Esophagus muscularis mucosa (tissue), 4 donors: ENCODE measurements at regions not wholly inside any gene's neighbourhood (a gene's known extent, or its start where the extent isn't known, plus 50 kb on each side); places are given as distances from the start of the nearest gene placed in this dataset.

Experiments used
- EP300 ChIP-seq: sonication (generic); formaldehyde crosslinking; IDR thresholded peaks from one replicate; pipeline ENCODE4 v1.6.1; 2017; ENCODE audit warnings: antibody characterized with exemption
- POLR2A ChIP-seq: fragments of 450-650 bp; IDR thresholded peaks from one replicate; pipeline ENCODE4 v1.6.1; 2017; ENCODE audit warnings: antibody characterized with exemption, moderate library complexity, mild to moderate bottlenecking, low read depth
- POLR2AphosphoS5 ChIP-seq, 2 donors: sonication (generic); formaldehyde crosslinking; IDR thresholded peaks; one replicate each; pipeline ENCODE4 v1.6.1; 2017; ENCODE audit warnings: antibody characterized with exemption in 2 of 2
- TF ChIP-seq, protein P1 (sequence below), 3 experiments: fragments of 200-600 bp in 2 of 3; fragments of 450-650 bp in 1 of 3; sonication (generic) in 2 of 3; IDR thresholded peaks; one replicate each; pipeline ENCODE4 v1.5.1; 2017 to 2019; ENCODE audit warnings: antibody characterized with exemption in 3 of 3, mild to moderate bottlenecking in 2 of 3, moderate library complexity in 1 of 3

DNA sequence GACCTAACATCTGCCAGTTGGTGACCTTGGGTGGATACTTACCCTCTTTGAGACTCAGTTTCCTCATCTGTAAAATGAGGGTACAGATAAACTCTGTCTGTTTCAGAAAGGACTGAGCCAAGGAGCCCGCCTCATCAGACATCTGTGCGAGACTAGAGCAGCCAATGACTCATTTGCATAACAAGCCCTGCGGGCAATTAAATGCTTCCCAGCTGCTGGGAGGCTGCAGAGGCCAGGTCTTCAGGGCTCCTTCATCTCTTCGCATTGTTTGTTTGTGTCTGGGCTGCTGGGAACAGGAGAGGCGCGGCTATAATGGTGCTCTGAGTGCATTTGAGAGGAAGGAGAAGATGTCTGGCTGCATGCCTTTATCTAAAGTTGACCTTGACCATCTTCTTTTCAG lies 85.0 kb downstream of the ADRA2C start:
- TF ChIP-seq, protein P1, sequence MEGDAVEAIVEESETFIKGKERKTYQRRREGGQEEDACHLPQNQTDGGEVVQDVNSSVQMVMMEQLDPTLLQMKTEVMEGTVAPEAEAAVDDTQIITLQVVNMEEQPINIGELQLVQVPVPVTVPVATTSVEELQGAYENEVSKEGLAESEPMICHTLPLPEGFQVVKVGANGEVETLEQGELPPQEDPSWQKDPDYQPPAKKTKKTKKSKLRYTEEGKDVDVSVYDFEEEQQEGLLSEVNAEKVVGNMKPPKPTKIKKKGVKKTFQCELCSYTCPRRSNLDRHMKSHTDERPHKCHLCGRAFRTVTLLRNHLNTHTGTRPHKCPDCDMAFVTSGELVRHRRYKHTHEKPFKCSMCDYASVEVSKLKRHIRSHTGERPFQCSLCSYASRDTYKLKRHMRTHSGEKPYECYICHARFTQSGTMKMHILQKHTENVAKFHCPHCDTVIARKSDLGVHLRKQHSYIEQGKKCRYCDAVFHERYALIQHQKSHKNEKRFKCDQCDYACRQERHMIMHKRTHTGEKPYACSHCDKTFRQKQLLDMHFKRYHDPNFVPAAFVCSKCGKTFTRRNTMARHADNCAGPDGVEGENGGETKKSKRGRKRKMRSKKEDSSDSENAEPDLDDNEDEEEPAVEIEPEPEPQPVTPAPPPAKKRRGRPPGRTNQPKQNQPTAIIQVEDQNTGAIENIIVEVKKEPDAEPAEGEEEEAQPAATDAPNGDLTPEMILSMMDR (IDR thresholded peaks at IDR 0.05): no peak
- TF ChIP-seq POLR2A (no peak), POLR2AphosphoS5 (IDR thresholded peaks at IDR 0.05) (no peak), EP300 (no peak)
